AG08395 (cell line): ENCODE measurements at regions not wholly inside any gene's neighbourhood (a gene's known extent, or its start where the extent isn't known, plus 50 kb on each side); places are given as distances from the start of the nearest gene placed in this dataset.
"Not testable (repeated sequence)": the region's sequence is repeated elsewhere in the genome, so short reads cannot be mapped to it uniquely, and the experiment has no call there.

Source experiments
- DNase-seq: peaks from one replicate; pipeline ENCODE4 v3.0.0; 2012; ENCODE audit warnings: mixed read lengths, low spot score

GRCh38 chr6:125354649-125355048 is 52.9 kb upstream of the HDDC2 start:
- no peak for DNase-seq

DNA sequence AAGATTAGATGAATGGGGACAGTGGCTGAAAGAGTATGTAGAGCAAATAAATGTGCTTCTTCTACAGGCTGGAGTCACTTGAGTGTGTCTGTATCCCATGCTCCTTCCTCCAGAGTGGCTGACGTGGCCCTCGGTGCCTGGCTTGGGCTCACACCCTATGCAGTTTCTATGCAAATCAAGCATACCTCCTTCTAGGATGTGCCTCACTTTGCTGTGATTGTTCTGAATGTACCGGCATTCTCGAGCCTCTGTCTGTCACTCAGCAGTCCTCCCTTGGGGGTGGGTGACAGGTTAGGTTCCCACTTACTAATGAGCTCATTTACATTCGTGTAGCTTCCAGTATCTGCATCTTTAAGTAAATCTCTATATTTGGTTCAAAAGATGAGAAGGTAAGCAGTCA is 55.1 kb upstream of the HDDC2 start:
- no peak for DNase-seq

DNA sequence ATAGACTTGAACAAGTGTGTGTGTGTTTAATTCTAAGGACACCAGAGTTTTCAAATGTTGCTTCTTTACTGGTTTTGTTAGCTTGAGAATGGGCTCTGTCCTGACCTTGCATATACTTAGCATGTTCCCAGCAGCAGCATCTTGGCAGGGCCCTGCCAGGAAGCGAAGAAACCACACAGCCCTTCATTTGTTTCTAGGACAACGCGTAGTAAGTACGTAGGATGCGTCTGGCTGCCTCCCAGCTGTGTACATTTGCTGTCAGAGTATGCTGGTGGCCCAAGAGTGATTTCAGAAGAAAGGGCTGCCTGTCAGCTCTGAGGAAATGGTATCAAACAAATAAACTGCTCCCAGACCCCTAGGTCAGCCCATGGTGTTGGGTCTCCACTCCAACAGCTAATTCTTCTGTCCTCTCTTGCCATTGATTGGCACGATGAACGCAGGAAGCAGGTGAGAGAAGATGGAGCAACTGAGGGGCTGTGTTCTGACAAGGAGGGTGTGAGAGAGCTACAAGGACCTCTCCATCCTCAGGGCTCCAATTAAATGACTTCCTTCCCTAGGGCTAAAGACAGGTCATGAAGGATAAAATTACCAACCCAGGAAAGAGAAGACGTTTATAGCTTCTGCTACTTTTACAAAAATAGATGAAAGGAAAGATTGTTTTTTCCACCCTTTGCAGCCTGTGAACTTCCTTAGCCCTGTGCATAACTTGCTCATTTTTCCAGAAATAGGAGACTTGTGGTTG is 55.9 kb upstream of the HDDC2 start:
- no peak for DNase-seq

- DNase-seq, result no peak
Measured at GRCh38 chr6:125358898-125359297, 57.1 kb upstream of the HDDC2 start.

DNA sequence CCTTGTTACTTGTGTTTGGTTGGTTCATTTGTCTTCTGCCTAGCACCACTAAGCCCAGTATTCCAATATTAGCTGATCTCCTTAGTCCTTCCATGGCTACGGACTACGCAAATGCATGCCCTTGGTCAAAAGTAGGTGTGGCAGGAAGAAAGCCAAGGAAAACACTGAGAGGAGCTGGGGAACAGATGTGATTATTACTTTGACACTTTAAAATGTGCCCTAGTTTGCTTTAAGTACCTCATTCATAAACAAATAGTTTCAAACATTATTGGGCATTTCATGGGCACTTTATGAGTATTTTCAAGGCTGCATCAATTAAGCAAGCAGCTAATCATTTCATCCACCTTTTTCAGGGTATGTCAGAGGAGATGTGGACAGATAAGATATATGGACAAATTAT is 60.1 kb upstream of the HDDC2 start:
- DNase-seq, result no peak

GRCh38 chr6:125363039-125363823 is 61.5 kb upstream of the HDDC2 start:
- peak; percentile 25 for DNase-seq

DNA sequence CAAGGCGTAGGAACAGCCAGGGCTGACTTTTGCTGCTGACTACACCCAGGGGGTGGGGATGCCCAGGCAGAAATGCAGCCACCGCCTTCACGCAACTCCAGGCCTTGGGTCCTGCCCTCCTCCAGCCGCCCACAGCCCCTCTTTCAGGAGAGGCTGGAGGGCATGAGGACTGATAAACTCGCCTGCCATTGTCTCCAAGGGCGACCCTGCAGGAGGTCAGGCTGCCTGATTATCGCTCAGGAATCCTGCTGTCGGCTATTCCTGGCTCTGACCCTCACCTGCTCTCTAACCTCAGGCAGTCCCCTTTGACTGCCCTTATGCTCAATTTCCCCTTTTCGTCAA is 62.0 kb upstream of the HDDC2 start:
- DNase-seq, result no peak

GRCh38 chr6:125365230-125365629 is 63.5 kb upstream of the HDDC2 start:
- no peak for DNase-seq

DNA sequence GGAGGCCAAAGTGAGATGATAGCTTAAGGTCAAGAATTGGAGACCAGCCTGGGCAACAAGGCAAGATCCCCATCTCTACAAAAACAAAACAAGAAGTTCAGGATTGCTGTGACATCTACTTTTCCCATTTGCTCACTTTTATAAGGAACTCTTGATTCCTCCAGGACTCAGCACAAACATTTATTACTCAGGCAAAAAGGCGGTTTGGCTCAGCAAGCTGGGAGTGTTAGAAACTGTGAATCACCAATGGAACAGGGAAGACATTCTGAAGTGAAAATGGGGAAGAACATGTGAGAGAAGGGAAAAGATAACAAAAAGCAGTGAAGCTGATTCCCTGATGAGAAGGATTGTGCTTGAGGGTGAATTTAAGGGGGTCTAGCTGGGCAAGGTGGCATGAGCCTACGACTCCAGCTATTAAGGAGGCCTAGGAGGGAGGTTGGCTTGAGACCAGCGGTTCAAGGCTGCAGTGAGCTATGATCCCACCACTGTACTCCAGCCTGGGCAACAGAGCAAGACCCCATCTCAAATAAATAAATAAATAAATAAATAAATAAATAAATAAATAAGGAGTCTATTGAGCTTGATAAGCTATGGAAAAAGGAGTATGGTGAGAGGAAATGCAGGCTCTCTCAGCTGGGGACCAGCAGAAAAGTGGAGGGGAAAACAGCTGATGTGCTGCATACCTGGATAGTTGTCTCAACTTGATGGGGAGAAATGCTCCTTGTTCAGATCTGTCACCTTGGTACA is 65.4 kb upstream of the HDDC2 start:
- no peak for DNase-seq

DNA sequence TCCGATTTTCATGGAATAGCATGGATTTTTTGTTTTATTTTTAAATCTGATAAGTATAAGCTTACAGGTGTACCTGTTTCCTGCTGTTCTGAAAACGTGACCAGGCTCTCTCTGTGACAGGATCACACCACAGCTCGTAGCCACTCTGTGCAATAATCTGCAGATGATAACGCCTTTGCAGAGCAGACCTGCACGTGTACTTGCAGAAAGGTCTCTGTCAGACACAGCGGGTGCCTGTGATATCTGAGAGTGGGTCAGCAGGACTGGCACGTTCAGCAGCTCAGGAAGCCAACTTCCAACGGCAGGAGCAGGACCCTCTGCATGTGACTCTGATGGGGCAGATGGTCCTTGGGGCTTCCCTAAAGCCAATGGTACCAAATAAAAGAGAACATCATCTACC is 68.6 kb upstream of the HDDC2 start:
- DNase-seq, result no peak

DNA sequence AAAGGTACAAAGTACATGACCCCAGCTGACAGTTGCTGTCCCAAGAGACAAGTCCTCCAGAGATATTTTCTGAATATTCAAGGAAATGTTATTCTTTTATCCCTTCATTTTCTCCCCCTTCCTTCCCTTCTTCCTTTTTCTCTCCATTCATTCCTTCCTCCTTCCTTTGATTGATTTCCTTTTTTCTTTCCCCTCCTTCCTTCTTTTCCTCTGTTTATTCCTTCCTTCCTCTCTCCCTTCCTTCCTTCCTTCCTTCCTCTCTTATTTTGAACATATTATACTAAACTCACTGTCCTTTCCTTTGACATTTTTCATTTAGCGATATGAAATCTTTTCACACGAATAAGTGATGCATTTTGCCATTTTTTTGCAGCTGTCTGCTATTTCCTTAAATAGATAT is 73.2 kb upstream of the HDDC2 start:
- no peak for DNase-seq

GRCh38 chr6:125375821-125376220 is 74.1 kb upstream of the HDDC2 start:
- DNase-seq, result no peak

DNA sequence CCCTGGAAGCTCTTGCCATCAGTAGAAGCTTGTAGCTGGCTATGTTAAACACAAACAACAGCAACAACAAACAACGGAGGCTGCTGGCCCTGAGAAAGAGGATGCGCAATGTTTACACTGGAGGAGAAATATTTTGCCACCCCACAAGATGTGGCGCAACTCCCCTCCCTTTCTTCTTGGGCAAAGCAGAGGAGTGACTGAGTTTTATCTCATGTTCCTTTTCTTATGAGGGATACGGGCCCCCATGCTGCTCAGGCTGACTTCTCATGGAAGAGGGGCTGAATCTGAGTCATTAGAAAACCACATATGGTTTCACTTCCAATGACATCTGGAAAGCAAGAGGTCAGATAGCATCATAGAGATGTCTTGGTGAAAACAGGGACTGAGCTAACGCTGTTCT is 75.9 kb upstream of the HDDC2 start:
- peak; percentile 28 for DNase-seq

GRCh38 chr6:125379174-125379573 is 77.4 kb upstream of the HDDC2 start:
- no peak for DNase-seq

DNA sequence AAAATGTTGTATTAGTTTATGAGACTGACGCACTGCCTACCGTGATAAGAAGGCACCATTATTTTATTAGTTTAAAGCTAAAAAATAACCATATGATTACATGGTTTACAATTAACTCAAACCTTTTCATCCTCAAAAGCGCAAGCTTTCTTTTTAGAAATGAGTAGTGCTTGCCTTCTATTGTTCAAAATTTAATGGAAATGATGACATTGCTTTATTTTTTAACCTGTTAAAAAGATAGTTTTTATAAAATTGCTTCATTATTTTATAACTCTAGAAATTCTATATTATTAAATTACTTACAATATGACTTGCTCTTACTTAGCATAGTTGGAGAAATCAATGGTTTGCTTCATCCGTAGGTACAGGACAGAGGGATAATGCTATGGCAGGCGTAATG is 78.7 kb upstream of the HDDC2 start:
- DNase-seq, result no peak

GRCh38 chr6:125386337-125386736 is 84.6 kb upstream of the HDDC2 start:
- not testable (repeated sequence) for DNase-seq

- DNase-seq, result no peak
Measured at GRCh38 chr6:125392682-125393081, 90.9 kb upstream of the HDDC2 start.

DNA sequence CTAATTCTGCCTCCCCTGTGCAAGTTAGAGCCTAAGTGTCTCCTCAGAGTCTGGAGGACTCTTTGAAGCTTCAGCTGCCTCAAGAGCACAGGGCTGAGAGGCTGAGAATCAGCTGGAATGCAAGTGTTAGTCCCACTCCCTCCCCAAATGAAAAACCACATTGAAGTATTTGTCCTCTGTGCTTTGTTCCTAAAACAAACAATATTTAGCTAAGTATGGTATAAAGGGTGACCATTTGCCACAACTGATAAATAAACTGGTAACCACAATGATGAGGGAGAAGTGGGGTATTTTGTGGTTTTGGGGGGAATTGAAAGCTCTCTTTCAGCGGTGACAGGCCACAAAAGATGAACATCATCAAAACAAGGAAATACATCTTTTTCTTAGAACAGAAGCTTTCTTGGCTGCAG is 91.7 kb upstream of the HDDC2 start:
- DNase-seq, result no peak

GRCh38 chr6:125406741-125407140 is 105.0 kb upstream of the HDDC2 start:
- no peak for DNase-seq

- DNase-seq, result no peak
Measured at GRCh38 chr6:125414507-125414906, 112.7 kb upstream of the HDDC2 start.

- no peak for DNase-seq
Measured at GRCh38 chr6:125415913-125416312, 114.1 kb upstream of the HDDC2 start.

DNA sequence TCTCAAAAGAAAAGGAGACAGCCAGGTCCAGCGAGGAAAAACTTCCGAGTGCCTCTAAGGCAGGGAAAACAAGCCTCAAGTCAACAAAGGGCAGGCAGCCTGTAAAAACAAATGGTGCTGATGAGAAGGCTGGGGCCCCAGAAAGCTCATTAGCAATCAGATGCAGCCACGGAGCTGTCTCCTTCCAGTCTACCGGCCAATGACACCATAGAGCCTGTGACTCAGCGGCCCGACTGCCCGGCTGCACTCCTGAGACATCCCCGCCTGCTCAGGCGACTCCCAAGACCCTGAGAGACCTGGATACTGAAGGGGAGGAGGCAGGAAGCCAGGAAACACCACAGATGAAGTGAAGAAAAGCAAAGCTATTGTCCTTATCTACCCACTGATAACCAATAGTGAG is 120.1 kb upstream of the HDDC2 start:
- no peak for DNase-seq

DNA sequence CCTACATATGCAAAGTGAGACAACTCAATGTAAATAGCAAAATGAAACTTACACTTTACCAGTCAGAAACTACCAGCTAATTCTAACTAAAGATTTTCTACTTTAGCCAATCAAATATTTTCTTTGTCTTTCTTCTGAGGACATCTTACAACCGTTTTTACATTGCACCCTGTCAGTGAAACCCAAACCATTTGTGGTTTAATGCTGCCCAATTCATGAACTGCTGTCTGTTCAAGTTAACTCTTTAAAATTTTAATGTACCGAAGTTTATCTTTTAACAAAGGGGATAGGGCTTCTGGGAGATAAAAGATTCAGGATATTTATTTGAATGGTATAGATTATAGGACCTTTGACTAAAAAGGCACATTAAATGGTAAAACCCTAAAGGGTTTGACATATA is 121.3 kb upstream of the HDDC2 start:
- no peak for DNase-seq
